ENCODE measurements at regions not wholly inside any gene's neighbourhood (a gene's known extent, or its start where the extent isn't known, plus 50 kb on each side); places are given as distances from the start of the nearest gene placed in this dataset.

GRCh38 chr4:29415771-29416170 lies 1304.4 kb upstream of the PCDH7 start:
- DNase-seq (ENCODE audit: low spot score in 2 of 2): no peak
- no peak for TF ChIP-seq POLR2A (IDR thresholded peaks at IDR 0.05)
- TF ChIP-seq CTCF (IDR thresholded peaks at IDR 0.05): no peak
- intact Hi-C loops (cut with DNase I; ENCODE audit: low total_unique reads): no loop called here
- WGBS, 2 donors: 46 to 58% methylated on average over 3 of the region's 3 CpGs
- no peak overlapping the region for H3K4me3 ChIP-seq (ENCODE audit: low read depth, poor library complexity, severe bottlenecking)

- intact Hi-C loops (cut with DNase I; ENCODE audit: low total_unique reads): no loop called here
- no peak for TF ChIP-seq POLR2A (IDR thresholded peaks at IDR 0.05)
- no peak for TF ChIP-seq CTCF (IDR thresholded peaks at IDR 0.05)
- DNase-seq (ENCODE audit: low spot score in 2 of 2): no peak
- 67 to 72% methylated on average over 7 of the region's 7 CpGs for WGBS, 2 donors
- no peak overlapping the region for H3K4me3 ChIP-seq (ENCODE audit: low read depth, poor library complexity, severe bottlenecking)
Observed at GRCh38 chr4:29423836-29424721, 1296.1 kb upstream of the PCDH7 start.

GRCh38 chr4:29453303-29453820 lies 1266.8 kb upstream of the PCDH7 start:
- no peak for DNase-seq (ENCODE audit: low spot score in 2 of 2)
- no peak overlapping the region for H3K4me3 ChIP-seq (ENCODE audit: low read depth, poor library complexity, severe bottlenecking)
- WGBS, 2 donors: 68 to 76% methylated on average over 5 of the region's 5 CpGs
- intact Hi-C loops (cut with DNase I; ENCODE audit: low total_unique reads): no loop called here
- TF ChIP-seq CTCF (IDR thresholded peaks at IDR 0.05) (no peak), POLR2A (IDR thresholded peaks at IDR 0.05) (no peak)

GRCh38 chr4:29459926-29460325 lies 1260.2 kb upstream of the PCDH7 start:
- TF ChIP-seq POLR2A (IDR thresholded peaks at IDR 0.05) (no peak), CTCF (IDR thresholded peaks at IDR 0.05) (no peak)
- intact Hi-C loops (cut with DNase I; ENCODE audit: low total_unique reads): no loop called here
- 85 to 96% methylated on average over 3 of the region's 3 CpGs for WGBS, 2 donors

GRCh38 chr4:29467044-29467717 lies 1253.0 kb upstream of the PCDH7 start:
- no peak for DNase-seq (ENCODE audit: low spot score in 2 of 2)
- WGBS, 2 donors: 58% methylated on average over 1 of the region's 1 CpG

More at GRCh38 chr4:29459926-29460325, 1260.2 kb upstream of the PCDH7 start:
- no peak overlapping the region for H3K4me3 ChIP-seq (ENCODE audit: low read depth, poor library complexity, severe bottlenecking)
- DNase-seq (ENCODE audit: low spot score in 2 of 2): no peak

More at GRCh38 chr4:29467044-29467717, 1253.0 kb upstream of the PCDH7 start:
- no peak overlapping the region for H3K4me3 ChIP-seq (ENCODE audit: low read depth, poor library complexity, severe bottlenecking)
- intact Hi-C loops (cut with DNase I; ENCODE audit: low total_unique reads): no loop called here
- TF ChIP-seq POLR2A (IDR thresholded peaks at IDR 0.05) (no peak), CTCF (IDR thresholded peaks at IDR 0.05) (no peak)

Small RNA genes lying in the stretch of these regions (microRNA-seq; reads per million reads assigned to microRNA genes)
- gene MIR4275 (ENCODE audit: borderline number of aligned reads in 1 of 2, borderline replicate concordance in 2 of 2): 0 reads per million in 2 donors

Data from lower leg skin (tissue), 4 donors.